ENCODE measurements at regions not wholly inside any gene's neighbourhood (a gene's known extent, or its start where the extent isn't known, plus 50 kb on each side); places are given as distances from the start of the nearest gene placed in this dataset.
"Not testable (repeated sequence)": the region's sequence is repeated elsewhere in the genome, so short reads cannot be mapped to it uniquely, and the experiment has no call there.

GRCh38 chr14:51336734-51337133 is 96.7 kb downstream of the TMX1 start:
- intact Hi-C loops (cut with DNase I) = no loop called here
- no peak for ATAC-seq
- DNase-seq (ENCODE audit: missing footprints) = no peak

GRCh38 chr14:51337520-51337919 is 97.5 kb downstream of the TMX1 start:
- DNase-seq (ENCODE audit: missing footprints) (no peak), ATAC-seq (no peak)
- intact Hi-C loops (cut with DNase I) = no loop called here

DNA sequence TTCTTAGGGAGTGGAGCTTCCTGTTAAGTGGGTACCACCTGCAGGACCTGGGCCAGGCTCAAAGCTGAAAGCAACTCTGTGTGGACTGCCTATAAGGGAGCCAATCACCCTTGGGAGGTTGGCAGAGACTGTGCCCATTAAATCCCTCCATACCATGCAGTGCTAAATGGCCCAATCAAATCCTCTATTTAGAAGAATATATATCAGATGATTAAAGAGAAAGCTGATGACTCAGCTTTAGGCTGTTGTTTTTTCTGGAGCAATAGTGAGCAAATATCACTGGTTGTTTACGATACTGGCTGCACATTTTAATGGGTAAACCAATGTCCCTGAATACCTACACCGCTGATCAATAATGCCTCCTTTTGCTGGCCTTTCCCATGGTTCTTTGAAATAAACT is 101.3 kb downstream of the TMX1 start:
- intact Hi-C loops (cut with DNase I) = no loop called here
- DNase-seq (ENCODE audit: missing footprints) = no peak
- ATAC-seq = no peak

- no peak for DNase-seq (ENCODE audit: missing footprints)
- no peak for ATAC-seq
- intact Hi-C loops (cut with DNase I) = no loop called here
Observed at GRCh38 chr14:51342226-51342625, 102.2 kb downstream of the TMX1 start.

GRCh38 chr14:51351997-51352396 is 112.0 kb downstream of the TMX1 start:
- no peak for DNase-seq (ENCODE audit: missing footprints)
- ATAC-seq = no peak
- intact Hi-C loops (cut with DNase I) = no loop called here

- intact Hi-C loops (cut with DNase I) = no loop called here
- ATAC-seq (no peak), DNase-seq (ENCODE audit: missing footprints) (no peak)
Observed at GRCh38 chr14:51353901-51354300, 113.9 kb downstream of the TMX1 start.

- intact Hi-C loops (cut with DNase I) = no loop called here
- DNase-seq (ENCODE audit: missing footprints) = no peak
- no peak for ATAC-seq
Observed at GRCh38 chr14:51354846-51355245, 114.8 kb downstream of the TMX1 start.

GRCh38 chr14:51356381-51356780 is 116.3 kb downstream of the TMX1 start:
- DNase-seq (ENCODE audit: missing footprints) (no peak), ATAC-seq (no peak)
- intact Hi-C loops (cut with DNase I) = no loop called here

DNA sequence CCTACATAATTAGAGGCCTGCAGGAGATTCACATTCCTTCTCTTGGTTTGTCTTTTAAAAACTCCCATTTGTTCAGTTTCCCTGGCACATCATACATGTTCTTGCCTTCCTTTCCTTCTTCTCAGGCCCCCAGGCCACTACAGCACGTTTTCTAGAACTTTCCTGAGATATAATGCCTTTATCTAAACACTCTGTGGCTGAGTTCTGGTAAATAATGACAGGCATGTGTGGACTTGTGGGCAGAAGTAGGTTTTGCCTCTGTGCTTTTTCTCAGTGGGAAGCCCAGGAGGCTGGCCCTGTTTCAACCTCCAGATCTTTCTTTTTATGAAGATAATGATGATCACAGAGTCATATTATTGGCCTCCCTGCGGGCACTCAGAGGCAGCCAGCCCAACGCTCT is 117.2 kb downstream of the TMX1 start:
- intact Hi-C loops (cut with DNase I) = no loop called here
- no peak for DNase-seq (ENCODE audit: missing footprints)
- ATAC-seq = no peak

DNA sequence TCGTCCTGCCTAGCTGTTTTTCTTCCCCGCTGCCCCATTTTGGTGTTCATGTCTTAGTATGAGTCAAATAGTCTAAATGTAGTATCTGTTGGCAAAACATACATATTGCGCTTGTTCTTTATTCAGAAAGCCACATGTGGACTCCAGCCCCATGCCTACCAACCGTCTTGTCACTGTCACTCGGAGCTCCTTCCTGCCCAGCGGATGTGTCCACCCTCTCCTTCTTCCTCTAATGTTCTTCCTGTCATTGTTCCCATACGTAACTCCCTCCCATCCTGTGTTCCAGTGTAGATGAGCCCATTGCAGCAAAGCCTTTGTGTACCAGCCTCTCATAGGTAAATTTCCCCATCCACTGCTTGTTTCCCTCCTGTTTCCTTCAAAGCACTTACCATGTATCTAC is 120.5 kb downstream of the TMX1 start:
- intact Hi-C loops (cut with DNase I) = no loop called here
- ATAC-seq (no peak), DNase-seq (ENCODE audit: missing footprints) (no peak)

DNA sequence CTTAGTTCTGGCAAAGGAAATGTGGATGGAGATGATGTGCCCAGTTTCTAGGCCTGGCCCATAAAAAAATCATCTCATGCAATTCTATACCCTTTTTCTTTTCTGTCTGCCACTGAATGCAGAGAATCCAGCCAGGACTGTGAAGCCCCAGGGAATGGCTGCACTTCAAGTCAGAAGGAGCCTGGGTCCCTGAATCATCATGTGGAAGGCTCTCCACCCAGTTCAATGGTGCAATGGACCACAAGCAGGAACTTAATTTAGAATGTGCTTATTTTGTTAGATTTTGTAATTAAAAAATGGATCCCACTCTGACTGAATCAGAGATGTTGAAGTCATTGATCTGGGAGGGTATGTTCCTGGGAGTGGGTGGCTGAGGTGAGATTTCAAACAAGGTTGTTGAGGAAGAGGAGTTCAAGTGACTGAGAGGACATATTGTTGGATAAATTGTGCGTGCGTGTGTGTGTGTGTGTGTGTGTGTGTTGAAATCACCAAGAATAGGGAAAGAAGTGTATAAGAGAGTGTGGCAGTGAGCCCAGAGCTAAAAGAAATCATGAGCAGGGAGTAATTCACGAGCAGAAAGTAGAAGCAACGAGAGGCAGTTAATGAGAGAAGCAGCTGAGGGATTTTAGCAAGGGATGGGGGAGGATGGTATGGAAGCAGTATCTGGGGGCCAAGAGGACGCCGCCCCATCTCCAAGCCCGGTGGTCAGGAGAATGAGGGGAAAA is 125.4 kb downstream of the TMX1 start:
- ATAC-seq = no peak
- intact Hi-C loops (cut with DNase I) = no loop called here
- no peak for DNase-seq (ENCODE audit: missing footprints)

DNA sequence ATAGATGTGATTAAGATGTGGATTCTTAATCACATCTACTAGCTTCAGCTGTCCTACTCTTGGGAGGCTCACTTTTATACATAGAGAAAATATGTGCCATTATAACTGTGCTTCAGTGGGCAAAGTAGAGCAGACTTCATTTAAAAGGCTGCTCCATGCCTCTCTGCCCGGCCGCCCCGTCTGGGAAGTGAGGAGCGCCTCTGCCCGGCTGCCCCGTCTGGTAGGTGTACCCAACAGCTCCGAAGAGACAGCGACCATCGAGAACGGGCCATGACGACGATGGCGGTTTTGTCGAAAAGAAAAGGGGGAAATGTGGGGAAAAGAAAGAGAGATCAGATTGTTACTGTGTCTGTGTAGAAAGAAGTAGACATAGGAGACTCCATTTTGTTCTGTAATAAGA is 126.4 kb downstream of the TMX1 start:
- ATAC-seq; DNase-seq (ENCODE audit: missing footprints); intact Hi-C loops (cut with DNase I): not testable (repeated sequence)

- DNase-seq (ENCODE audit: missing footprints); intact Hi-C loops (cut with DNase I); ATAC-seq: not testable (repeated sequence)
Observed at GRCh38 chr14:51366866-51367599, 127.0 kb downstream of the TMX1 start.

DNA sequence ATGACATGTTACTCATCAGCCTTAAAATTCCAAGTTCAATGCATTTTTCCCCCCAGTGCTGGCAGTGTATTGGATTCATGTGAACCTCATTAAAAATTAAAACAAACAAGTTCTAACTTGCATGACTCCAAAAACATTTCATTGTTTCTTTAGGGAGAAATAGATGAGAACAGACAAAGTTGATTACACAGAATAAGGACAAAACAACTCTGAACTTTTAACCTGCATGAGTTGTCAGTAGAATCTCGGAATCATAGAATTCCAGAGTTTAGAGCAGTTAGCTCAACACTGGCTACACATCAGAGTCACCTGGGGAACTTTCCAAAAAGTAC is 127.5 kb downstream of the TMX1 start:
- intact Hi-C loops (cut with DNase I) = no loop called here
- ATAC-seq = no peak
- no peak for DNase-seq (ENCODE audit: missing footprints)

DNA sequence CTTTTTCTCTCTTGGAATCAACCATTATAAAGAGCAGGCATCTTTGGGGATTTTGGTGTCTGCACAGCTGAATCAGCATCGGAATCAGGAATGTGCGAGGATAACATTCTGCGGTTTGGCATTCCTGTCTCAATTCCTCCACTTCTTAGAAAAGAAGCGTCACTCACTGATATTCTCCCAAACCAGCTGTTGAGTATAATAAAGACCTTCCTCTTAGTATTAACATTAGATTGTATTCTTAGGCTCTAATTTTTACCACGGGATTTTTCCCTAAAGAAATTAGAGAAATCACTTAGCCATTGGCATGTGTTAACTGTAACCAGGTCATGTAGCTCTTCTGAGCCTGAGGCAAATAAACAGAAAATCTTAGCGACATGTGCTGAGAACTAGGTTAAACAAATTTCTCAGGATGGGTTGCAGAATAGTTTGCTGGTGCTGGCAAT is 128.7 kb downstream of the TMX1 start:
- peak; percentile 77 for ATAC-seq
- no peak for DNase-seq (ENCODE audit: missing footprints)
- intact Hi-C loops (cut with DNase I) = no loop called here

DNA sequence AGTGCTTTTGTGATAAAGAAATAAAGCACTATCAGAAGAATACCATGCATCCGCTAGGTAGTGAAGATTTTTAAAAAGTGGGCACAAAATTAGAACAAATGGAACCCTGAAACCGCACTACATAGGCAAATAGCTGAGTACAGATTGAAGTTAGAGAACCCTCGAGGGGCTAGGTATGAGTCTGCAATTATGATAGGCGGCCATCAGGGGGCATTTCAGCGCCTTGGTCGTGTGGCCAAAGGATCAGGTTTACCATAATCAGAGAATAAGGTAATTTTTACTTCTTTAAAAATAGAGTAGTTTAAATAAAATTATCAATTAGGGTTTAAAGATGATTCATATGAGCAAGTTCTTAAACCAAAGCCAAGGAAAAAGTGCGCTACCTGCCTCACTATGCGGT is 129.8 kb downstream of the TMX1 start:
- DNase-seq (ENCODE audit: missing footprints) (no peak), ATAC-seq (no peak)
- intact Hi-C loops (cut with DNase I) = no loop called here

- intact Hi-C loops (cut with DNase I) = no loop called here
- ATAC-seq = no peak
- no peak for DNase-seq (ENCODE audit: missing footprints)
Observed at GRCh38 chr14:51370758-51371386, 130.8 kb downstream of the TMX1 start.

- intact Hi-C loops (cut with DNase I); DNase-seq (ENCODE audit: missing footprints); ATAC-seq: not testable (repeated sequence)
Observed at GRCh38 chr14:51377186-51377585, 137.1 kb downstream of the TMX1 start.

- intact Hi-C loops (cut with DNase I) = no loop called here
- ATAC-seq (no peak), DNase-seq (ENCODE audit: missing footprints) (no peak)
Observed at GRCh38 chr14:51382506-51382905, 142.5 kb downstream of the TMX1 start.

DNA sequence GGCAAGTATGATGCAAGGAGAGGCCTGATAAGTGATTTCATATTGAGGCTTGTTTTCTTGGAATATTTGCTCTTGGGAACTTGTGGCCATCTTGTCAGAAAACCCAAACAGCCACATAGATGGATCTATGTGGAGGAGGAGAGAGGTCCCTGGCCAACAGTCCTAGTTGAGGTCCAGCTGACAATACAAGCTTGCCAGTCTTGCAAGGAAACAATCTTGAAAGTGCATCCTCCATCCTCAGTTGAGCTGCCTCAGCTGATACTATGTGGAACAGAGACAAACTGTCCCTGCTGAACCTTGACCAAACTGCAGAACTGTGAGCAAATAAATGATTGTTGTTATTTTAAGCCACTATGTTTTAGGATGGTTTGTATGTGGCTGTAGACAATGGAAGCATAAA is 146.4 kb downstream of the TMX1 start:
- peak; percentile 67 for ATAC-seq
- intact Hi-C loops (cut with DNase I) = no loop called here
- DNase-seq (ENCODE audit: missing footprints) = no peak
